GM12891 (cell line): ENCODE measurements at regions not wholly inside any gene's neighbourhood (a gene's known extent, or its start where the extent isn't known, plus 50 kb on each side); places are given as distances from the start of the nearest gene placed in this dataset.

ENCODE experiments used
- DNase-seq: peaks from one replicate; pipeline ENCODE4 v3.0.0; 2011; ENCODE audit warnings: low spot score; ENCODE audit not compliant: insufficient read length
- FAIRE-seq: peaks from 2 replicates; lab custom pipeline; 2011; peaks lifted over from hg19 to GRCh38; lab: Jason Lieb, UNC
- PAX5 ChIP-seq: IDR thresholded peaks from 2 replicates; pipeline ENCODE4 v1.6.1; 2011; ENCODE audit warnings: low read length, moderate library complexity, mild to moderate bottlenecking; ENCODE audit not compliant: insufficient read depth, severe bottlenecking
- POLR2A ChIP-seq: IDR thresholded peaks from 2 replicates; pipeline ENCODE4 v1.6.1; 2011; ENCODE audit warnings: low read depth, low read length, control low read depth
- POLR2AphosphoS5 ChIP-seq: IDR thresholded peaks from 2 replicates; pipeline ENCODE4 v1.6.1; 2011; ENCODE audit warnings: low read depth, low read length, control low read depth
- POU2F2 ChIP-seq: IDR thresholded peaks from 2 replicates; pipeline ENCODE4 v1.6.1; 2011; ENCODE audit warnings: low read depth, mild to moderate bottlenecking, control low read depth, low read length, moderate library complexity
- SPI1 ChIP-seq: IDR thresholded peaks from 2 replicates; pipeline ENCODE4 v1.6.1; 2011; ENCODE audit warnings: low read depth, low read length, control low read depth
- TAF1 ChIP-seq: IDR thresholded peaks from 2 replicates; pipeline ENCODE4 v1.6.1; 2011; ENCODE audit warnings: low read depth, low read length, control low read depth

- DNase-seq (no peak), FAIRE-seq (no peak)
- TF ChIP-seq POLR2AphosphoS5 (no peak), POU2F2 (no peak), SPI1 (no peak)
Observed at GRCh38 chr13:81223778-81224177, 882.9 kb upstream of the SPRY2 start.

DNA sequence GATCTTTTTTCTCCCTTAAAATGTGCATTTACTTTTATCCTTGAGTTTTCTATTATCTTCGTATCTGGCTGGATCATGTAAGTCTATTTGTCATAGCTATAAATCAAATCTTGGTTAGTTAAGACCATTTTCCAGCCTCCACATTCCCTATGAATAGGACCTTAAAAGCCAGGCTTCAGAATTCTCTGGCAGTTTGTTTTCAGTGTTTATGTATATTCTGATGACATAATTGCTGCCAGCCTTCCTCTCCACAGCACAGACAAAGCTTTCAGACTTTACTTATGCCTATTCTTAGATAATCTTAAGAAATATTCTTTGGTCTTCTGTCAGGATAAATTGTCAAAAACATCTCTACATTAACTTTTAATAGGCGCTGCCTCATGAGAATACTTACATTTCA lies 870.8 kb upstream of the SPRY2 start:
- TF ChIP-seq POU2F2 = no peak
- TF ChIP-seq PAX5 = no peak
- TF ChIP-seq POLR2A = no peak
- TF ChIP-seq SPI1 = no peak
- TF ChIP-seq POLR2AphosphoS5 = no peak
- TF ChIP-seq TAF1 = no peak
- FAIRE-seq (no peak), DNase-seq (no peak)

DNA sequence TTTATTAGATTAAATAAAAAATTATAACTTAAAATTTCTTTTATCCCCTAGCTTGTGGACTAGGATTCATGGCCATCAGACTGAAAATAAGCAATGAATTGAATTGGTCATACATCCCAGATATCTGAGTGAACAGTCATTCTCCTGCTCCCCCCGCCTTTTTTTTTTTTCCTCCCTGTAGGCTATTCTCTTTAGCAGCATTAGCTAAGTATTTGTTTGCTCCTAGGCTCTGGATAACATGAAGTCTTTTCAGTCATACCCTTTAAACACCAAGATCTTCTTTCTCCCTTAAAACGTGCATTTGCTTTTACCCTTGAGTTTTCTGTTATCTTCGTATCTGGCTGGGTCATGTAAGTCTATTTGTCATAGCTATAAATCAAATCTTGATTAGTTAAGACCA lies 866.7 kb upstream of the SPRY2 start:
- DNase-seq = no peak
- FAIRE-seq = no peak
- no peak for TF ChIP-seq PAX5
- TF ChIP-seq POLR2AphosphoS5 = no peak
- TF ChIP-seq POLR2A = no peak
- TF ChIP-seq TAF1 = no peak
- no peak for TF ChIP-seq SPI1
- TF ChIP-seq POU2F2 = no peak

DNA sequence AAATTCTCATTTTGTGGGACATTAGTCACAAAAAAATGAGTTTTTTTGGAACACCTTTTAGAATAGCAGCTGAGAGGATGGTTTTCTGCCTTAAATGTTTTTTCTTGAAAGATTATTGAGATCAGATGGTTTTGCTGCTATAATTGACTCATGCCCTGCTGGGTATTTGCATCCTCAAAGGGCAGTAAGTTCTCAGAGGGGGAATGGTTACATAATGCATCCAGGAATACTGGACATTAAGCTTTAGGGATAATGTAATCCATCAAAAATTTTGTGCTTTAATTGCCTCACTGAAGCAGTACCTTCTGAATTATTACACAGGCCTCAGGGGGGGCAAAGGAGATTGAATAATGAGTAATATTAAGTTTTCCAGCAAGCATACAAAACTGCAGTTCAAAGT lies 866.3 kb upstream of the SPRY2 start:
- no peak for DNase-seq
- no peak for TF ChIP-seq POLR2AphosphoS5
- no peak for TF ChIP-seq SPI1
- TF ChIP-seq PAX5 = no peak
- no peak for TF ChIP-seq TAF1
- TF ChIP-seq POLR2A = no peak
- no peak for TF ChIP-seq POU2F2
- no peak for FAIRE-seq

GRCh38 chr13:81203783-81204182 lies 862.9 kb upstream of the SPRY2 start:
- TF ChIP-seq TAF1 (no peak), SPI1 (no peak), PAX5 (no peak), POLR2A (no peak), POU2F2 (no peak), POLR2AphosphoS5 (no peak)
- FAIRE-seq (no peak), DNase-seq (no peak)

DNA sequence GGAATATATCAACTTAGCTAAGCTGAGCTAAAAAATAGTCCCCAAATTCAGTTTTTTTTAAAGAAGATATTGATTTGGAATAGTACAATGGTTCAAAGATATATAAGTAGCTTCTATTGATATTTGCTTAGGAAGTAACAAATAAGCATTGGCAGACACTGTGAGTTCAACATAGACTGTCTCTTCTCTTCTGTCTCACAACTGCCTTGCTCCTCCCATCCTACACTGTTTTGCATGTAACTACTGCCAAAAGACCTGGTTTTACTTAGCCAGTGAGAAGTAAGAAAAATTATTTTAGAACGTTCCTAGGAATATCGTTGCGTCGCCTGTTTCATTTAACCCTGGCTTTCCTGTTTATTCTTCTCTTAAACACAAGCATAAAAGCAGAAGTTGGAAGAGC lies 859.0 kb upstream of the SPRY2 start:
- no peak for FAIRE-seq
- DNase-seq = no peak
- no peak for TF ChIP-seq POLR2A
- TF ChIP-seq POLR2AphosphoS5 = no peak
- no peak for TF ChIP-seq PAX5
- no peak for TF ChIP-seq SPI1
- no peak for TF ChIP-seq POU2F2
- no peak for TF ChIP-seq TAF1

DNA sequence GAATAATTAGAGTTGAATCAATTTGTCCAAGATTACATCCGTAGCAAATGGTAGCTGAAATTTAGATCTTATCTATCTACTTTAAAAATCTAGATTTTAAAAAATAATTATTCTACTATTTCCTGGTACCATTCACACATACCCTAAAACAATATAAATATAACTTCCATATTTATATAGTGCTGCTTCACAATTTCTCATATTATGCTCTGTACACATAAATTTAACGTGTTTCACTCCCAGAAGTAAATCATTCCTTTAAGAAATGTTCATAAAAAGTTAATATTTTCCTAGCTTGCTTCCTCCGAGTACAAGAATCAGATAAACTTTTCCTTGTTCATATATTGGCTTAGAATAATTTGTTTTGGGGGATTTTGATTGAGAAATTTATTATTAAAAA lies 857.0 kb upstream of the SPRY2 start:
- TF ChIP-seq PAX5 (no peak), SPI1 (no peak), POLR2AphosphoS5 (no peak), POU2F2 (no peak), TAF1 (no peak), POLR2A (no peak)
- FAIRE-seq (no peak), DNase-seq (no peak)

GRCh38 chr13:81197483-81197882 lies 856.6 kb upstream of the SPRY2 start:
- DNase-seq (no peak), FAIRE-seq (no peak)
- no peak for TF ChIP-seq TAF1
- no peak for TF ChIP-seq POLR2AphosphoS5
- no peak for TF ChIP-seq POU2F2
- no peak for TF ChIP-seq SPI1
- TF ChIP-seq PAX5 = no peak
- TF ChIP-seq POLR2A = no peak

DNA sequence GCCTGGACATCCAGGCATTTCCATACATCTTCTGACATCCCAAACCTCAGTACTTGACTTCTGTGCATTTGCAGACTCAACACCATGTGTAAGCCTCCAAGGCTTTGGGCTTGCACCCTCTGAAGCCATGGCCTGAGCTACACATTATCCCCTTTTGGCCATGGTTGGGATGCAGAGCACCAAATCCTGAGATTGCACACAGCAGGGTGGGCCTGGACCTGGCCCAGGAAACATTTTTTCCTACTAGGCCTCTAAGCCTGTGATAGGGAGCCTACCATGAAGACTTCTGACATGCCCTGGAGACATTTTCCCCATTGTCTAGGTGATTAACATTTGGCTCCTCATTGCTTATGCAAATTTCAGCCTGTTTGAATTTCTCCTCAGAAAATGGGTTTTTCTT lies 853.4 kb upstream of the SPRY2 start:
- FAIRE-seq = no peak
- TF ChIP-seq SPI1 = no peak
- no peak for DNase-seq

DNA sequence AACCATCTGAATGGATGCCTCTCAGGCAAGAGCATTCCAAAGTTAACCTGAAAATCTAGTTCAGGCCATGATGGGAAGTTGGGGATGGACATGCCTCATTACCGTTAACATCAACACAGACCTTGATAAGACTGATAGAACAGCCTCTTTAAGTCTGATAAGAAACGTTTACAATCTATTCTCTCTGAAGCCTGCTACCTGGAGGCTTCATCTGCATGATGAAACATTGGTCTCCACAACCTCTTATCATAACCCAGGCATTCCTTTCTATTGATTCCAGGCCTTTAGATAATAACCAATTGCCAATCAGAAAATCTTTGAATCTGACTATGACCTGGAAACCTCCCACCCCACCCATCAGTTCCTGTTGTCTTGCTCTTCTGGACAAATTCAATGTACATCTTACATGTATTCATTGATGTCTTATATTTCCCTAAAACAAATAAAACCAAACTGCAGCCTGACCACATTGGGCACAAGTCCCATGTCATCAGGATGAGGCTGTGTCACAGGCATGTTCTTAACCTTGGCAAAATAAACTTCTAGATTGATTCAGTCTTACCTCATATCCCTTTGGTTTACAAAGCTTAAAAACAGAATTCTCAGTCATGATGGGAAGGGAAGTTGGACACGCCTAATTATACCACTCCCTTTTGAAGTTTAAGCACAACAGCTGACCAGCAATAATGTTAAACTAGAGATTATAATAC lies 843.8 kb upstream of the SPRY2 start:
- DNase-seq (no peak), FAIRE-seq (no peak)
- TF ChIP-seq POU2F2 = no peak
- no peak for TF ChIP-seq PAX5
- TF ChIP-seq POLR2AphosphoS5 = no peak
- no peak for TF ChIP-seq SPI1
- no peak for TF ChIP-seq POLR2A
- no peak for TF ChIP-seq TAF1
